NCI-H69 (cell line): ENCODE measurements at regions not wholly inside any gene's neighbourhood (a gene's known extent, or its start where the extent isn't known, plus 50 kb on each side); places are given as distances from the start of the nearest gene placed in this dataset.
A peak's percentile ranks its signal among the peaks of the same experiment; 100 is the strongest.

Experiments used
- DNase-seq: peaks from one replicate; lab custom pipeline; 2025; lab: John Stamatoyannopoulos, UW

DNA sequence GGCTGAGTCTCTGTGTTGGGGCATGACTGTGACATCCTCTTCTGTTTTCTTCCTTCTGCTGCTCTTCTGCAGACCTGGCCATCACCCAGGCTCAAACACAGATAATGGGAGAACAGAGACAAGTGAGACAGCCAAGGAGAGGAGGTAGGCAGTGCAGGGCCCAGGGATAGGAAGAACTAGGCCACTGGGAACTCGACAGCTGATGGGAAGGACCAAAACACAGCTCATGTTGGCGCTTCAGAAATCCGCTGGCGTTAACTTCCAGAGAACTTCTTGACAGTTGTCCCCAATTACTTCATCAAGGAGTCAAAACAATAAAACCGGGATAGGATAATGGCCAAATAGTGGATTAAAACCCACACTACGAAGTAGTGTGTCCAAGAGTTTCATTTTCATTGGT is 97.0 kb upstream of the PALS2 start:
- no peak for DNase-seq

DNA sequence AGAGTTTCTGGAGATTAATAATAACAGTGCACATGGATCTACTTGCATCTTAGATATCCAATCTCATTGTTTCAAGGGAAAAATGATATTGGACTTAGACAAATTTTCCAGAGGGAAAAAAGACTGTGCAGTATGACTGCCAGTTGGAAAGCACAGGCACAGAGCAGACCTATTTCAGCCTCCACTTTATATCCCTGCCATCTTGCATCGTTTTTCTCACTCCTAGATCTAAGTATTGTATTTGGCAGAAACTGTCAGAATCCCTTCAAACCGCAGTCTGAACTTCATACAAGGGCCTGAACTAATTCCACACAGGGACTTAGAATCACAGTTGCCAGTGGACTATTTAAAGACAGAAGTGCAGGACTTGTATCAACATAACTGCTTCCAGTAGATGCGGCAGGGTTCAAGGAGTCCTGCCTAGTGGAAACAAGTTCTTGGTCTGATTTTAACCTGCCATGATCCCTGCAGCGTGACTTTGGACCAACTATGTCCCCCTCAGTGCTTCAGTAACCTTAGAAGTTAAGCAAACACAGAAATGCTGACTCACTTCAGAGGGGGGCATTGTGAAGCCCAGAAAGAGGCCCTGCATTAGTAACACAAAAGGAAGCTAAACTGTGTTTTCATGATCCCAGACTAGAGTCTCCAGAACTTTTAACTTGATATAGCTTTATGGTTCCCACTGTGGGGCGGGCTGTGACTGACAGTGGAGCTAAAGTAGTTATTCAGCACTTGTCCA is 95.7 kb upstream of the PALS2 start:
- DNase-seq, result peak; percentile 73

- DNase-seq, result peak; percentile 40
Measured at GRCh38 chr7:24478137-24478655, 95.1 kb upstream of the PALS2 start.

DNA sequence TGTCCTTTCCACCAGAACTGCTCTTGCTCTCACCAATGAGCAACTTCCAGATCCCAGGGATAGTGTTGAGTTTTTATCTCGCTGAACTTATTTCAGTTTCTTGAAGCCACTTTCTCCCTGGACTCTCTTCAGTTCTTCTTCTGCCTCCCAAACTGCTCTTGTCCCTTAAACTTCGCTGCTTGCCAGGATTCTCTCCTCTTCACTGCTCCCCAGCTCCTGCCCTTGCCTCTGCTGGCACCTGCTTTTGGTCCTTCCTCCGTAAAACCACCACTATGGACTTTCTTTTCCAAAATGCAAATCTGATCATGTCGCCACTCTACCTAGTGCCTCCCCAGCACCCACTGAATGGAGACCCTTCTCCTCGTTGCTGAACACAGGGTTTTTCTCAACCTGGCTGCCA is 92.8 kb upstream of the PALS2 start:
- no peak for DNase-seq

GRCh38 chr7:24483804-24484203 is 89.4 kb upstream of the PALS2 start:
- no peak for DNase-seq

DNA sequence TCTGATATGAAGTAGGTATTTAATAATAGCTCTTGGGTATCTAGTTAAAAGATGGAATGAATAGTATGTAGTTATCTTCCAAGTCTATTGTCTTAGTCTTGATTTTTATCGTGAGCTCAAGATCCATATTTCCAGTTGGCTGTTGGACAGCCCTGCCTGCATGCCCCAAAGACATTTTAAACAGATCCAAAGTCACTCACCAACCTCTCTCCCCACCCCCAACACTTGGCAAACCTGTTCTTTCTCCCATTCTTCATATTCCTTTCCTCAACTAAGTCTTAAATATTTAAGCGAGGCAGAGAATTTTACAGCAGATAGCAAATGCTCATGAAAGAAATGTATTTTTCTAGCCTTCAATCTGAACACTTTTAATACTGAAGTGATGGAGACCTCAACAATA is 80.7 kb upstream of the PALS2 start:
- no peak for DNase-seq

- DNase-seq, result no peak
Measured at GRCh38 chr7:24494832-24495231, 78.4 kb upstream of the PALS2 start.

DNA sequence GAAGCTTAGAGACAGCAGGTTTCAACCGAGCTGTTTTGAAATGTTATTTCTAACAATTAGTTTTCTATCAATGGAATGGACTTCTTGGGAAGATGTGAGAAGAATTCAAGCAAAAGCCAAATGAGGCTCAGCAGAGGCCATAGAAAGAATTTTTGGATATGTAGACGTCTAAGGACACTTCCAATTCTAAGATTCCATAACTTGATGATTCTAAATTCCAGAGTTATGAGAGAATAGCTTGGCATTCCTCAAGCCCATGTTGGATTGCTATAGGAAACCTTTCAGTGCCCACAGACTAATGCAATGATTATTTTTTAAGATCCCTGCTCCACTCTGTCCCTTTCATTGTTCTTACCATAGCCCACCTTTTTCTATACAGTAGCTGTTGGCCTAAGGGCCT is 77.2 kb upstream of the PALS2 start:
- no peak for DNase-seq

GRCh38 chr7:24498439-24498838 is 74.8 kb upstream of the PALS2 start:
- DNase-seq, result no peak

DNA sequence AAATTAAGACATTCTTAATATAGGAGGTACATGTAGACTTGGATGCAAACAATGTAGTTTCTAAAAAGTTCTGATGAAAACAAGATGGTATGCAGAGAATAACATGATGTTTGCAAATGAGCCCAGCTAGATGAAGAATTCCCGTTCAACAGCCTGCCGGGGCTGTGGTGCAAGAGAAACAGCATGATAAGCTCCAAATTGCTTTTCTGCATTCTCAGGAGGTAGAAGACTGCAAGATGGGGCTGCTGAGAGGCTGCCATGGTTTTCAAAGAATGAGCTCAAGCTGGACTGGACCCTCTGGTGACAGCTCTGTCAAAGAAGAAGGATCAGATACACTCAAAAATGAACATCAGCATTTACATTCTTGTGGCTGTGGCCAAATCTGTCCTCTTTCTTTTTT is 73.4 kb upstream of the PALS2 start:
- no peak for DNase-seq

DNA sequence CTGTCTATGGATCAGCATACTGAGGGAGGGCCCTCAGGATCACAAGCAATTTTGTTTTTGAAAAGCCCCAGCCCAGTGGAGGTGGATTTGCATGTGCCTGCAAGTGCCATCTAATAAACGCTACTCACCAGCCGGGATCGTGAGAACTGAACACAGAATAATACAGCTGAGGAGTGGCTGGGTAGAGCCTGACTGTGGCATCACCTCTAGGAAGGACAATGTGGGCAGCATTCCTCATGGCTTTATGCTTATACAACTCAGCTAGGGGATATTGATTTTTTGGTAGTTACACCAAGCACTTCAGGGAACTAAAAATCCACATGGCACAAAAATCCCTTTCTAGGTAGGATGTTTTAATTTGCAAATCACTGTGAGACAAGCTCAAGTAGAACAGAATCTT is 72.7 kb upstream of the PALS2 start:
- DNase-seq, result no peak

GRCh38 chr7:24501009-24501408 is 72.2 kb upstream of the PALS2 start:
- DNase-seq, result no peak

DNA sequence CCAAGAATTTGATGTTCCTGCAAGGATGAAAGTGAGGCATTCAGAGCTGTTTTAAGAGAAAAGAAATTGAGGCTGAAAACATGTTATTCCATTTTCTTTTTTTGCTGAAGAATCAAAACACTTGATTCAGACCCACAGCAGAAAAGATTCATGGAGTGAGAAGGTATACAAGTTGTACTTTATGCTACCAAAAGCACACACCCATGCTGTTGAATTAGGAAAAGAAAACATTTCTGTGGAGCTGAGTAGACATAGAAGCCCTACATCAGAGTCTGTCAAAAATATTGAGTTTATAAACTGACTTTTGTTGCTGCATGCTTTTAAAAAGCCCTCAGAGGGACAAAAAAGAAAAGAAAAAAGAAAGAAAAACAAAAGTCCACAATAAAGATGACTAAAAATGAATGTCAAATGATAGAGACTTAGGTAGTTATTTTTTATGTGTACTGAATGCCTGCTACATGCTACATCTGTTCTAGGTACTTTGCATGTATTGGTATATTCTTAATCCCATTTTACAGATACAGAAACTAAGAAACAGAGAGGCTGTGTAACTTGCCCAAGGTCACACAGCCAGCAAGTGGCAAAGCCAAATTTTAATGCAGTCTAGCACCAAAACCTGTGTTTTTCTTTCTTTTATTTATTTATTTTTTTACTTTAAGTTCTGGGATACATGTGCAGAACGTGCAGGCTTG is 71.7 kb upstream of the PALS2 start:
- DNase-seq, result no peak

DNA sequence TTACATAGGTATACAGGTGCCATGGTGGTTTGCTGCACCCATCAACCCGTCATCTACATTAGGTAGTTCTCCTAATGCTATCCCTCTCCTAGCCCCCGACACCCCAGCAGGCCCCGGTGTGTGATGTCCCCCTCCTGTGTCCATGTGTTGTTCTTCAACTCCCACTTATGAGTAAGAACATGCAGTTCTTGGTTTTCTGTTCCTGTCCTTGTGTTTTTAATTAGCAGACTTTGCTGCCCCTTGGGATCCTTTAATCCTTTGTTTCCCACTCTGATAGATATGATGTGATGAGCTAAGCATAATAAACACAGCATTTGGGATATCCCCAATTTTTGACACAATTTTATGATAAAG is 71.1 kb upstream of the PALS2 start:
- DNase-seq, result no peak

GRCh38 chr7:24503506-24503905 is 69.7 kb upstream of the PALS2 start:
- DNase-seq, result no peak

DNA sequence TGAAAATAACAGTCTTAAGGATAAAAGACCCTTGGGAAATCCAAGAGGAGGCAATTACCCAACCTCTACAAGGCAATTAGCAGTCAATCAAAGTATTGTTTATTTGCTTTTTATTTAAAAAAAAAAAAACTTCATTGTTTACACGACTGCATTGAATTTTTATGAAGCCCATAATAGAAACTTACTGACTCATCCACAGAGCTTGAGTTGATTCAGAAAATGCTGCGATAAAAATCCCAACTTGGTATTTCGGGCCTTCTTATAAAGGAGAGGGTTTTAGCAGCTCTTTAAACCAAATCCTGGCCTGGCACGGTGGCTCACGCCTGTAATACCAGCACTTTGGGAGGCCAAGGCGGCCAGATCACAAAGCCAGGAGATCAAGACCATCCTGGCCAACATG is 69.2 kb upstream of the PALS2 start:
- DNase-seq, result no peak

DNA sequence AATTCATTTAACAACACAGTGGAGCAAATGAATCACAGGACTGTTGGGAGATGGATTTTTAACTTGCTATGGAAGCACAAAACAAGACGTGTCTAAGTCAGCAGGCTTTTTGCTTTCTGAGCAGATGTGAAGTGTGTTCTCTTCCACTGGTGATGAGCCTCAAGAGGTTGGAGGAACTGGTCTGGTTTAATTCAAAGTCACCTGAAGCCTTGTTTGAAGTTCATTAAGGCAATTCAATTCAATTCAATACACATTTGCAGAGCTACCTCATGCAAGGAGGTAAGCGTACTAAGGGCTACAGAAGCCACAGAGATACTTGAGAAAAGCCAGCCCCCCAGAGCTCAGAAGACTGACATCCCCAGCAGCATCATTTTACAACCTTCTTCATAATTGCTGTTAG is 68.4 kb upstream of the PALS2 start:
- DNase-seq, result no peak

GRCh38 chr7:24505968-24506367 is 67.3 kb upstream of the PALS2 start:
- no peak for DNase-seq

DNA sequence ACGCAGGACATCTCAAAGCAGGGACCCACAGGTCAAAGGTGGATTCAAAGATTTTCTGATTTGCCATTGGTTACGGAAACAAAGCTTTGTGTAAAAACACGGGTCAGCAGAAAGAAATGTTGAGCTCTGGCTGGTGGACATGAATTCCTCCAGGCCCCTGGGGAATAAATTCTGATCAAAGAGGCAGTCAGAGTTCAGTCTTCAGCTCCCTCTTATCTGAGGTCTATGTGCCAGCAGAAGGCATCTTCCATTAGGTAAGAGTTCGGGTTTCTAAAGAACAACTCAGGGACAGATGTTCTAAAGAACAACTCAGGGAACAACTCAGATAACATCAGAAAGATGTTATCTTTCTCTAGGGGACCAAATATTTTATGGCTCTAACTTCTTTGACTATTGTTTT is 64.9 kb upstream of the PALS2 start:
- no peak for DNase-seq

DNA sequence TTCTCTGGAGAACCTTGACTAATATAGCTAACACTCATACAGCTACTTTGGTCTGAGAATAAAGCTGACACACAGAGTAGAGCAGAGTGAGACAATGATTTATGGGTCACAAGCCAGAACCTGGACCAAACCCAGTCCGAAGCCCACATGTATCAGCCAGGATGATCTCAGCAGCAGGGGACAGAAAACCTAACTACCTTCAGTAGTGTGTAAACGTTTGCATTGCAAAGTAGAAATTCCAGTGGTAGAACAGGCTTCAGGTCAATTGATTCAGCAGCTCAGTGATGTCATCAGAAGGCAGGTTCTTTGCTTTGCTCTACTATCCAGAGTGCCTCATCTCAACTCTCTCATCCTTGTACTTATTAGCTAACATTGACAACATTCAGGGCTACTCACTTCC is 62.5 kb upstream of the PALS2 start:
- no peak for DNase-seq

DNA sequence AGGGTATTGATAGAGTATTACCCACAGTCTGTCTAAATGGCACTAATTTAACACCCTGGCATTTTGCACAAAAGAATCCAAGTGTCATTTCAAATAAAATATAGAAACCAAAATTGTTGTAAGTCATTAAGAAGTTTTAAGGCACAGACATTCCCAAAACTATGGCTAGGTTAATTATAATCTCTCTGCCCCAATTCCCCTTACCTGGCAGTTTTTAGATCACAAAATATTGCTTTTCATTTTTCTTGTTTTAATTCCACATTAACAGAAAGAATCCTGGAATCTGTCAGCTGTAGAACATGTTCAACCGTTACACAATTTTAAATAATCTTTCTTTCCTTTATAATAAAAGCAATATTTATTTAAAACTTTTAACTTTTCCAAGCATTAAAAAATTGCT is 56.1 kb upstream of the PALS2 start:
- no peak for DNase-seq

DNA sequence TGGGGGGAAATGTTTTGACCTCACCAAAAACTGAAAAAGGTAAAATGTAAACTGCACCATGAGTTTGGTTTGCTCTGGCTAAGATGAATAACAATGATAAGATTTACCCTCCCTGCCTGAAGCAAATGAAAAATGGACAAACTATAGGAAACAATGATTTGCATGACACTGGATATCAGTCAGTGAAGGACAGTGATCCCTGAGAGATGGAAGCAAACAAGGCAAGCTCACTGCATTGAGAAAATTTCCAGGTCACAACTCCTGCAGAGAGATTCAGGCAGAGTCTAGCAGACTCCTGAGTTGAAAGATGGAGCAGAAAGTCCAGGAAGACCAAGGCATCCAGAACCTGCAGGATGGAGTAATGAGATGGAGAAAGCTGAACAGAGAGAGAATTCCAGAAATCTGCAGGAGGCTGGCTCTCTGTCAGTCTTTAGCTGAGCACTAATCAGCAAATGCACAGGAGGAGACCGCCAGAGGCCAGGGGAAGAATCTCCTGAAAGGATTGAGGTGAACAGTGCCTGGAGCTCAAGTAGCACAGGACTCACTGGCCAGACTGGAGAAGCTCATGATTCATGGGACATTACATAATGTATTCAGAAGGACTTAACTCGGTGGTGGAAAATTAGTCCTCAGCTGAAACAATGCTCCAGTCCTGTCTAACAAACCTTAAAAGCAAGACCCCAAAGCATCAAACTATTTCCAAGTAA is 51.2 kb upstream of the PALS2 start:
- no peak for DNase-seq
